ENCODE measurements at regions not wholly inside any gene's neighbourhood (a gene's known extent, or its start where the extent isn't known, plus 50 kb on each side); places are given as distances from the start of the nearest gene placed in this dataset.
"Not testable (repeated sequence)": the region's sequence is repeated elsewhere in the genome, so short reads cannot be mapped to it uniquely, and the experiment has no call there.

DNA sequence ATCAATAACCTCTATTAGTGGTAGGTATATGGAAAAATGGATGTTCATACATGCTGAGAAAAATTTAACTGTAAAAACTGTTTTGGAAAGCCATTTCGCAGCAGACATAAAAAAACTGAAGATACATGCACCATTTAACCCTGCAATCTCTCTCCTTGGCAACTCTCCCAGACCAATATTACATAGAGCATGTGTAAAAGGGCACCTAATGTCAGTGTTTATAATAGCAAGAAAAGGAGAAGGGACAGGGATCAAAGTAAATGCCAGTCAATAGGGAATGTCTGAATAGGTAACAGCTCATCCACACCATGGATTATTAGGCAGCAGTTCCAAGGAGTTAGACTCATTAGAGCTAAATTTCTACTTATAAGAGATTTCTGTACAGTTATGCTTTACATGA, 77.2 kb downstream of the BTG1 start:
- no peak for ATAC-seq
- Mint-ChIP-seq H3K4me1 (peaks cover 41% of the 10 kb centered on the region), H3K9me3 (no peaks in the 10 kb centered on the region), H3K27ac (no peak overlapping the region), H3K36me3 (no peaks in the 10 kb centered on the region), H3K4me3 (no peak overlapping the region), H3K27me3 (no peaks in the 10 kb centered on the region)

GRCh38 chr12:92065639-92066038, 80.0 kb downstream of the BTG1 start:
- peak; percentile 78 for ATAC-seq
- Mint-ChIP-seq H3K27ac (peak overlapping the region; percentile 76), H3K4me3 (peak overlapping the region; percentile 52), H3K27me3 (no peaks in the 10 kb centered on the region), H3K4me1 (peaks cover 65% of the 10 kb centered on the region), H3K9me3 (peaks cover 4% of the 10 kb centered on the region), H3K36me3 (peaks cover 8% of the 10 kb centered on the region)

DNA sequence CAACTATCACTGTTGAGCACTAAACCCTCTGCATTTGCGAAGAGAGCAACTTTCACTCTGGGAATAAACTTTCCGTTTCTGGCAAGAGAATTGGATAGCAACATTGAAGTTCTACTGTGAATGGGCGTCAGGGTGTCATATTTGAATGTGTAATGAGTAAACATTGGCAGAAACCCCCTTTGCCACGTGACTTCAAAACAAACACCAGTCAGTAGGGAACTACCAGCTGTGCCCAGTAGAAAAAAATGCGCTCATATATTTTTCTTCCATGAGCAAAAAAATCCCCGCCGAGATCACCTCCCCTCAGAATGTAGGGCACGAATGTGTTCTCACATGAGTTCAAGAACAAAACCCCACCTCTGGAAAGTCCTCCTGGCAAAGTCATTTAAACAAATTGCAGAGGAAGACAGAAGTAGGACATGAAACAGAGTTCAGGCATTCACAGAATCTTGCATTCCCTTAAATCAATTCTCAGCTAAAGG, 80.6 kb downstream of the BTG1 start:
- peak overlapping the region; percentile 52 for H3K4me3 Mint-ChIP-seq
- ATAC-seq = peak; percentile 82
- peaks cover 4% of the 10 kb centered on the region for H3K9me3 Mint-ChIP-seq
- peak overlapping the region; percentile 76 for H3K27ac Mint-ChIP-seq
- peaks cover 8% of the 10 kb centered on the region for H3K36me3 Mint-ChIP-seq
- H3K4me1 Mint-ChIP-seq = peaks cover 60% of the 10 kb centered on the region
- no peaks in the 10 kb centered on the region for H3K27me3 Mint-ChIP-seq

- no peak for ATAC-seq
- H3K27ac Mint-ChIP-seq = peak overlapping the region; percentile 76
- peaks cover 58% of the 10 kb centered on the region for H3K4me1 Mint-ChIP-seq
- peaks cover 4% of the 10 kb centered on the region for H3K9me3 Mint-ChIP-seq
- H3K4me3 Mint-ChIP-seq = no peak overlapping the region
- no peaks in the 10 kb centered on the region for H3K27me3 Mint-ChIP-seq
- H3K36me3 Mint-ChIP-seq = peaks cover 8% of the 10 kb centered on the region
Measured at GRCh38 chr12:92064422-92064821, 81.2 kb downstream of the BTG1 start.

DNA sequence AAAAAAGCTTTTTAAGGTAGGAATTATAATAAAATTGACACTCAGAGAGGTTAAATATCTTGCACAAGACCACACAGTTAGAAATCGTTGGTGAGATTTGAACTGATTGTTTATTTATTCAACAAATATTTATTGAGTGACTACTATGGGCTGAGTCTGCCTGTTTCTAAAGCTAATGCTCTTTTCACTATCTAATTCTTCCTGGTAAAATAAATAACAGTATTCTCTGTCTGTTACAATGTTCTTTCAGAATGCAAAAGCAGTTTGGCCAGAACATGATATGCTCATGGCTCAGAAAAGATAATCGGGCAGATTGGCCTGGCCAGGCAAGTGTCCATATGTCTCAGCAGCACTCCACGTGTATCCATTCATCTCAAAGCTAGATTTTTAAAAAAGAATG, 82.0 kb downstream of the BTG1 start:
- Mint-ChIP-seq H3K27me3 (no peaks in the 10 kb centered on the region), H3K9me3 (peaks cover 4% of the 10 kb centered on the region), H3K36me3 (peaks cover 8% of the 10 kb centered on the region), H3K4me1 (peaks cover 63% of the 10 kb centered on the region), H3K4me3 (no peak overlapping the region), H3K27ac (no peak overlapping the region)
- ATAC-seq = no peak

DNA sequence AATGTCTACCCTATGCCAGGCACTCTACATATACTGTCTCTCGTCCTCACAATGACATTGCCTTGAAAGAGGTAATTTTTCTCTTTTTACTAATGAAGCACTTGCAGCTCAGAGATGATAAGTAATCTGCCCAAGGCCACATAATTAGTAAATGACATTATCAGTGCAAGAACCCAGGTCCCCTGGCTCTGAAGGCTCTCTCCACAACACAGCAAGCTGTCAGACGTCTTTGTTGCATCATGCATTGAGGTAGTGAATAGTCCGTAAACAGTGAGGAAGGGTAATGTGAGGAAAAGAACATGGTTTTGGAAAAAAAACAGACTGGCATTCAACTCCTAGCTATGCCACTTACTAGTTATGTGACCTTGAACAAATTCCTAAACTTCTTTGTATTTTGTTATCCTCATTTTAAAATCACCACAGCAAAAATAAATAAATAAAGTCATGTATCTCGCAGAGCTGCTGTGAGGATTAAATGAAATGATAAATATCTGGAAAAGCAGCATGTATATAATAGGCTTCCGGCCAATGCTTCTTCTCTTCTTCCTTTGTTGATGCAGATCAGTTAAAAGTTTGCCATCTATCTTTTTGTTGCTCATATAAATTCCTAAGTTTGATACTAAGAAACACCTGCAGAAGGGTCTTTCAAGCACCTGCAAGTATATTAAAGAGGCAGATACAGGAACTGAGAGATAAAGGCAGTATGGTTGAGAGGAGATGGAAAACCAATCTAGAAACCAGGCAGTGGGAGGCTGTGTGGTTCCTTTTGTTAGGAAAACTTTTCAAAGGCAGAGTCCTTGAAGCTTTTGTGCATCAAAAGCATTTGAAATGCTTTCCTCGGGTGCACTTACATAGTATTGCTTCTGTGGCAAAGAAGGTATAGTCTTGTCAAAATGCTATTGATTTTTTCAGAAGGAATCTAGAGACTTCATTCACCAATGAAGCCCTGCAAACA, 82.8 kb downstream of the BTG1 start:
- H3K27ac Mint-ChIP-seq = peak overlapping the region; percentile 6
- no peak overlapping the region for H3K4me3 Mint-ChIP-seq
- H3K9me3 Mint-ChIP-seq = peaks cover 4% of the 10 kb centered on the region
- ATAC-seq = no peak
- H3K36me3 Mint-ChIP-seq = peaks cover 8% of the 10 kb centered on the region
- no peaks in the 10 kb centered on the region for H3K27me3 Mint-ChIP-seq
- H3K4me1 Mint-ChIP-seq = peaks cover 67% of the 10 kb centered on the region

DNA sequence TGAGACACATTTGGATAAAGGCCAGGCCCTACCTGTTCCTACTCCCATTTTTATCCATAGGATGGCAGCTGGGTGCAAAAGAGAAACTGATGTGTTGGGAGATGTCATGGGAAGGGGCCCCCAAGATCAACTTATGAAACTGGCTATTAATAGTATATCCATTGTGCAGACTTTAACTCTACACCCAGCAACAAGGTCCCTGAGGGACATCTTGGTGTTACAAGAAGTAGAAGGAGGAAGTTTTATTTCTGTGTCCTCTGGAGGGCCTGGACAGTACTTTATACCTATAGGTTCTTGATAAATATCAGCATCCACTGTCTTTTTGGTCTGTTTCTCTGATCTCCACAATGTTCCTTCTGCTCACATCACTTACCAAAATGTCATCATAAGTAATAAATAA, 84.6 kb downstream of the BTG1 start:
- Mint-ChIP-seq H3K27me3 (no peaks in the 10 kb centered on the region), H3K4me3 (no peak overlapping the region), H3K9me3 (peaks cover 4% of the 10 kb centered on the region), H3K27ac (no peak overlapping the region), H3K4me1 (peaks cover 57% of the 10 kb centered on the region), H3K36me3 (peaks cover 8% of the 10 kb centered on the region)
- no peak for ATAC-seq

GRCh38 chr12:92059960-92060359, 85.7 kb downstream of the BTG1 start:
- Mint-ChIP-seq H3K4me1 (peaks cover 47% of the 10 kb centered on the region), H3K9me3 (peaks cover 4% of the 10 kb centered on the region), H3K27me3 (no peaks in the 10 kb centered on the region), H3K4me3 (no peak overlapping the region), H3K36me3 (peaks cover 8% of the 10 kb centered on the region), H3K27ac (no peak overlapping the region)
- no peak for ATAC-seq

GRCh38 chr12:92058664-92059063, 87.0 kb downstream of the BTG1 start:
- peaks cover 8% of the 10 kb centered on the region for H3K36me3 Mint-ChIP-seq
- H3K27ac Mint-ChIP-seq = peak overlapping the region; percentile 17
- peaks cover 4% of the 10 kb centered on the region for H3K9me3 Mint-ChIP-seq
- no peaks in the 10 kb centered on the region for H3K27me3 Mint-ChIP-seq
- H3K4me1 Mint-ChIP-seq = peaks cover 40% of the 10 kb centered on the region
- ATAC-seq = peak; percentile 43
- H3K4me3 Mint-ChIP-seq = no peak overlapping the region

- not testable (repeated sequence) for H3K27ac Mint-ChIP-seq, ATAC-seq, H3K27me3 Mint-ChIP-seq, H3K4me3 Mint-ChIP-seq, H3K9me3 Mint-ChIP-seq, H3K36me3 Mint-ChIP-seq
- H3K4me1 Mint-ChIP-seq = peaks cover 24% of the 10 kb centered on the region
Measured at GRCh38 chr12:92056756-92057155, 88.9 kb downstream of the BTG1 start.

- H3K27me3 Mint-ChIP-seq = no peaks in the 10 kb centered on the region
- H3K27ac Mint-ChIP-seq = no peak overlapping the region
- H3K4me1 Mint-ChIP-seq = peaks cover 19% of the 10 kb centered on the region
- no peak for ATAC-seq
- H3K4me3 Mint-ChIP-seq = no peak overlapping the region
- peaks cover 3% of the 10 kb centered on the region for H3K9me3 Mint-ChIP-seq
- H3K36me3 Mint-ChIP-seq = no peaks in the 10 kb centered on the region
Measured at GRCh38 chr12:92056290-92056689, 89.4 kb downstream of the BTG1 start.

DNA sequence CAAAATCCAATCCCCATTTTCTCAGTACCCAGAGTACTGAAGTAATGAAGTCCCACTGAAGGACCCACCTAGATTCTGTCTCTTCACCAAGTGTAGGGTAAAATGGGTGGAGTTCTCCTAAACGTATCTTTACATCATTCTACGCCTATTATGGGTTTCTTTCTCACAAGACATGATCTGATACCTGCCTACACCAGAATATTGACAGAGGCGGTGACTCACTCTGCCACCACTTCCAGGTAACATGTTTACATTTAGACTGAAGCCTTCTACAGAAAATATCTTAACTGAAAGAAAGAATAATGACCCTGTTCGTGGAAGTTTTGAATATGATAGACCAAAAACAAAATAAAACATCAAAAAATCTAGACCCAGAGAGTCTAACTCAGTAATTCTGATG, 89.8 kb downstream of the BTG1 start:
- Mint-ChIP-seq H3K9me3 (peaks cover 3% of the 10 kb centered on the region), H3K36me3 (no peaks in the 10 kb centered on the region), H3K27me3 (no peaks in the 10 kb centered on the region), H3K27ac (no peak overlapping the region), H3K4me3 (no peak overlapping the region), H3K4me1 (peaks cover 16% of the 10 kb centered on the region)
- no peak for ATAC-seq

GRCh38 chr12:92051441-92051840, 94.2 kb downstream of the BTG1 start:
- no peaks in the 10 kb centered on the region for H3K36me3 Mint-ChIP-seq
- H3K4me3 Mint-ChIP-seq = no peak overlapping the region
- peaks cover 3% of the 10 kb centered on the region for H3K9me3 Mint-ChIP-seq
- H3K27me3 Mint-ChIP-seq = no peaks in the 10 kb centered on the region
- peaks cover 23% of the 10 kb centered on the region for H3K4me1 Mint-ChIP-seq
- ATAC-seq = no peak
- no peak overlapping the region for H3K27ac Mint-ChIP-seq

- Mint-ChIP-seq H3K27me3 (no peaks in the 10 kb centered on the region), H3K4me1 (peaks cover 30% of the 10 kb centered on the region), H3K36me3 (no peaks in the 10 kb centered on the region), H3K9me3 (peaks cover 3% of the 10 kb centered on the region), H3K27ac (peak overlapping the region; percentile 2), H3K4me3 (no peak overlapping the region)
- peak; percentile 97 for ATAC-seq
Measured at GRCh38 chr12:92049403-92049802, 96.2 kb downstream of the BTG1 start.

DNA sequence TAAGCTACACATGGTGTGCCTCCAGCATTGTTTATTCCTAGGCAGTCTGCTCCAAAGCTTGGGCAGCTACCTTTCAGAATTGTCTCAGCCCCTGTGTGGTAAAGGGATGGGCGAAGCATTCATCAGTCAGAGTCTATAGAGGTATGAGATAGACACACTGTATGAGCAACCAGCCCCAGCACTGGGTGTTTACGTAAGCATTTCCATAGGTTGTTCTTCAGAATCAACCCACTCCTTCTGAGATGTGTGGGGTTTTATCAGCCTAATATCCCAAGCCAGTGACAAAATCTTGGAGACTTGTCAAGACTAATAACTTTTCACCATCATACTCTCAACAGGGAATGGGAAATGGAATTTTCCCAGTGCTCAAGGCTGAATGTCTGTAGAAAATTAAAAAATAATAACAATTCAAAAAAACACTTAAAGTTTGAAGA, 98.2 kb downstream of the BTG1 start:
- no peaks in the 10 kb centered on the region for H3K9me3 Mint-ChIP-seq
- H3K4me1 Mint-ChIP-seq = peaks cover 39% of the 10 kb centered on the region
- no peaks in the 10 kb centered on the region for H3K27me3 Mint-ChIP-seq
- H3K4me3 Mint-ChIP-seq = no peak overlapping the region
- H3K36me3 Mint-ChIP-seq = no peaks in the 10 kb centered on the region
- no peak overlapping the region for H3K27ac Mint-ChIP-seq
- no peak for ATAC-seq

Data from stimulated activated memory B cell treated with anti-CD40 and anti-IgM and Interleukin-4, amounts not matched to agents 10 μg/mL and 1 μg/mL and 100 μg/mL, for 72 hours (primary cell).